ENCODE measurements at regions not wholly inside any gene's neighbourhood (a gene's known extent, or its start where the extent isn't known, plus 50 kb on each side); places are given as distances from the start of the nearest gene placed in this dataset.

DNA sequence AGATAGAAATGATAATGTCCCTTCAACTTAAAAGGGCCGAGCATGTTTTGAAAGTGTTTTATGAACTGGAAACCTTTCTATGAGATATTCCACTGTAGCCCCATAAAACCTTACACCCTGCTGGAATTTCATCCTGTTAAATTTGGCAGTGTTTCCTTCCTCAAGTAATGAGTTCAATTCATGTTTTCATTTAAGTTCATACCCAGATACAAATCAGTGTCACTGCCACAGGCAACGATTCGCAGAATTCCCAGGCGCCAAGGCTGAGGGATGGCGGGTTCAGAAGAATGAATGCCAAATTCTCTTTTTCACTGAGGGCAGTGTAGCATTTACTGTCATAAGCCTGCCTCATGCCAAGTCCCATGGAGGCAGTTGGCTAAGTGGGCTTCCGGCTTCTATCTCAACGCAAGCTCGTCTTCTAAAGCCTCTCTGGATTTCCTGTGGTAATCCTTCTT is 511.8 kb upstream of the ID4 start:
- no peak for TF ChIP-seq CTCF (IDR thresholded peaks at IDR 0.05; ENCODE audit: low read depth, low read length, poor library complexity, severe bottlenecking)
- TF ChIP-seq EZH2phosphoT487 (IDR thresholded peaks at IDR 0.05; ENCODE audit: borderline replicate concordance, low read length) = no peak
